OCI-LY7 (cell line): ENCODE measurements at regions not wholly inside any gene's neighbourhood (a gene's known extent, or its start where the extent isn't known, plus 50 kb on each side); places are given as distances from the start of the nearest gene placed in this dataset.
"Not testable (repeated sequence)": the region's sequence is repeated elsewhere in the genome, so short reads cannot be mapped to it uniquely, and the experiment has no call there.

Experiments used
- BruUV-seq: library from RNA; stranded (reverse); fragments of 400-500 nt; replicated peaks from 2 replicates; lab custom pipeline; 2021; lab: Mats Ljungman, UMichigan
- CTCF ChIA-PET: fragments of 300-600 bp; sonication (Branson Sonifier 250); formaldehyde crosslinking; loops from one replicate; lab custom pipeline; 2022; ENCODE audit warnings: antibody characterized with exemption; ENCODE audit not compliant: unreplicated experiment; lab: Charles Lee
- POLR2A ChIA-PET: fragments of 300-600 bp; sonication (Branson Sonifier 250); formaldehyde crosslinking; loops from one replicate; lab custom pipeline; 2022; ENCODE audit warnings: antibody characterized with exemption; lab: Charles Lee
- DNase-seq: peaks from one replicate; pipeline ENCODE4 v3.0.0-alpha.2; 2015; ENCODE audit warnings: low spot score
- H2AFZ ChIP-seq: fragments of 200-600 bp; sonication (generic), shearing (Covaris generic); 2 replicates; pipeline ENCODE4 v1.6.1; 2014; ENCODE audit warnings: mild to moderate bottlenecking, antibody characterized with exemption, low read length, moderate library complexity
- H3K27ac ChIP-seq: fragments of 200-600 bp; sonication (generic); 2 replicates; pipeline ENCODE4 v1.5.1; 2014; ENCODE audit warnings: mixed run types, low read depth, mild to moderate bottlenecking, moderate library complexity, low read length, inconsistent platforms; ENCODE audit not compliant: poor library complexity, severe bottlenecking
- H3K36me3 ChIP-seq: fragments of 200-600 bp; sonication (generic); 2 replicates; pipeline ENCODE4 v1.6.1; 2014; ENCODE audit warnings: mild to moderate bottlenecking, antibody characterized with exemption, low read length, moderate library complexity, mixed read lengths; ENCODE audit not compliant: insufficient read depth
- H3K4me1 ChIP-seq: fragments of 200-600 bp; sonication (generic); 2 replicates; pipeline ENCODE4 v1.5.1; 2014; ENCODE audit warnings: mild to moderate bottlenecking, low read length; ENCODE audit not compliant: insufficient read depth, poor library complexity, severe bottlenecking
- H3K4me2 ChIP-seq: fragments of 200-600 bp; sonication (generic); 2 replicates; pipeline ENCODE4 v1.6.1; 2014; ENCODE audit warnings: mild to moderate bottlenecking, low read length
- H3K4me3 ChIP-seq: fragments of 200-600 bp; sonication (generic); 2 replicates; pipeline ENCODE4 v1.5.1; 2014; ENCODE audit warnings: mild to moderate bottlenecking, low read depth, low read length; ENCODE audit not compliant: poor library complexity, severe bottlenecking
- H3K79me2 ChIP-seq: fragments of 200-600 bp; sonication (generic); 2 replicates; pipeline ENCODE4 v1.6.1; 2016; ENCODE audit warnings: low read depth, mild to moderate bottlenecking, low read length, moderate library complexity, mixed read lengths; ENCODE audit not compliant: insufficient read depth
- H3K9me2 ChIP-seq: fragments of 200-600 bp; sonication (generic); 2 replicates; pipeline ENCODE4 v1.6.1; 2016; ENCODE audit warnings: mild to moderate bottlenecking, low read length, mixed read lengths; ENCODE audit not compliant: insufficient read depth
- H3K9me3 ChIP-seq: fragments of 200-600 bp; sonication (generic); 2 replicates; pipeline ENCODE4 v1.6.1; 2014; ENCODE audit warnings: mild to moderate bottlenecking, mixed run types, low read length, mixed read lengths
- H4K20me1 ChIP-seq: fragments of 200-600 bp; sonication (generic); 2 replicates; pipeline ENCODE4 v1.6.1; 2014; ENCODE audit warnings: mild to moderate bottlenecking, antibody characterized with exemption, low read length, moderate library complexity, mixed read lengths; ENCODE audit not compliant: insufficient read depth
- CTCF ChIP-seq: fragments of 200-600 bp; sonication (generic); conservative IDR thresholded peaks from 2 replicates; pipeline ENCODE4 v1.5.1; 2014; ENCODE audit warnings: mild to moderate bottlenecking, antibody characterized with exemption, low read length, moderate library complexity, mixed read lengths
- EZH2phosphoT487 ChIP-seq: fragments of 200-600 bp; sonication (generic); IDR thresholded peaks from 2 replicates; pipeline ENCODE4 v1.6.1; 2018; ENCODE audit warnings: low read depth, borderline replicate concordance, mild to moderate bottlenecking, mixed run types, antibody characterized with exemption, low read length, moderate library complexity, mixed read lengths
- intact Hi-C: fragments of 100-400 bp; cut with micrococcal nuclease; formaldehyde crosslinking; loops from one replicate; pipeline ENCODE4 v1.10.0; 2022; ENCODE audit not compliant: unreplicated experiment

GRCh38 chr5:62212648-62213047, 93.4 kb upstream of the KIF2A start:
- H3K4me2 ChIP-seq = no peak overlapping the region
- no peaks in the 10 kb centered on the region for H3K79me2 ChIP-seq
- TF ChIP-seq CTCF (no peak), EZH2phosphoT487 (no peak)
- no peaks in the 10 kb centered on the region for H3K9me2 ChIP-seq
- H2AFZ ChIP-seq = no peak overlapping the region
- intact Hi-C loops = no loop called here
- DNase-seq = no peak
- H3K4me3 ChIP-seq = no peak overlapping the region
- H3K36me3 ChIP-seq = no peaks in the 10 kb centered on the region
- H3K4me1 ChIP-seq = no peaks in the 10 kb centered on the region
- H3K9me3 ChIP-seq = no peaks in the 10 kb centered on the region
- H3K27ac ChIP-seq = no peak overlapping the region
- ChIA-PET CTCF (no interaction called here), POLR2A (no interaction called here)
- no peaks in the 10 kb centered on the region for H4K20me1 ChIP-seq
- no TSS peak for BruUV-seq

- CTCF ChIA-PET = no interaction called here
- Histone ChIP-seq H4K20me1 (no peaks in the 10 kb centered on the region), H3K9me3 (no peaks in the 10 kb centered on the region), H3K9me2 (no peaks in the 10 kb centered on the region), H3K4me3 (no peak overlapping the region), H3K4me2 (no peak overlapping the region), H2AFZ (no peak overlapping the region), H3K27ac (no peak overlapping the region), H3K36me3 (no peaks in the 10 kb centered on the region), H3K4me1 (no peaks in the 10 kb centered on the region), H3K79me2 (no peaks in the 10 kb centered on the region)
- POLR2A ChIA-PET = no interaction called here
- DNase-seq = no peak
- TF ChIP-seq CTCF (no peak), EZH2phosphoT487 (no peak)
- intact Hi-C loops = no loop called here
- no TSS peak for BruUV-seq
Measured at GRCh38 chr5:62214701-62215100, 91.3 kb upstream of the KIF2A start.

GRCh38 chr5:62216603-62217002, 89.4 kb upstream of the KIF2A start:
- H3K4me3 ChIP-seq, H3K79me2 ChIP-seq, H3K4me1 ChIP-seq, H4K20me1 ChIP-seq, CTCF ChIA-PET, H3K4me2 ChIP-seq, H3K27ac ChIP-seq, BruUV-seq, H2AFZ ChIP-seq, intact Hi-C loops, DNase-seq, H3K36me3 ChIP-seq, H3K9me2 ChIP-seq, POLR2A ChIA-PET, H3K9me3 ChIP-seq: not testable (repeated sequence)

- H3K4me2 ChIP-seq, H3K9me2 ChIP-seq, H3K79me2 ChIP-seq, H3K4me1 ChIP-seq, H2AFZ ChIP-seq, H3K27ac ChIP-seq, BruUV-seq, H3K4me3 ChIP-seq, H3K9me3 ChIP-seq, intact Hi-C loops, DNase-seq, H4K20me1 ChIP-seq, CTCF ChIA-PET, H3K36me3 ChIP-seq, POLR2A ChIA-PET: not testable (repeated sequence)
Measured at GRCh38 chr5:62217095-62217494, 88.9 kb upstream of the KIF2A start.

- BruUV-seq, H3K36me3 ChIP-seq, CTCF ChIA-PET, H3K9me2 ChIP-seq, DNase-seq, H3K27ac ChIP-seq, H3K79me2 ChIP-seq, H4K20me1 ChIP-seq, H3K4me1 ChIP-seq, H3K4me3 ChIP-seq, POLR2A ChIA-PET, intact Hi-C loops, H3K4me2 ChIP-seq, H3K9me3 ChIP-seq, H2AFZ ChIP-seq: not testable (repeated sequence)
Measured at GRCh38 chr5:62218860-62219259, 87.1 kb upstream of the KIF2A start.
